ENCODE measurements at regions not wholly inside any gene's neighbourhood (a gene's known extent, or its start where the extent isn't known, plus 50 kb on each side); places are given as distances from the start of the nearest gene placed in this dataset.

DNA sequence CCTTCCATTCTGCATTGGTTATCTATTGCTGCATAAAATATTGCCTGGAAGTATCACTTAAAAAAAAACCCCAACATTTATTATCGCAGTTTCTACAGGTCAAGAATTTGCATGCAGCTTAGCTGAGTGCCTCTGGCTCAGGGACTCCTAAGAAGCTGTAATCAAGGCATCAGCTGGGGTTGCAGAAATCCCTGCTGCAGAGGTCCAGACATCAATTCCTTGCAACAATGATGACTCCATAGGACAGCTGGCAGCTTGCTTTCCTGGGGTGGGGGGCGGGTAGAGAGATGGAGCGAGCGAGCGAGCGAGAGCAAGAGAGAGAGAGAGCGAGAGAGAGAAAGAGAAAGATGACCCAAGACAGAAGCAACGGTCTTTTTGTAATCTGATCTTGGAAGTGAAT lies 308.1 kb downstream of the HAPSTR1 start:
- TF ChIP-seq, protein P1, sequence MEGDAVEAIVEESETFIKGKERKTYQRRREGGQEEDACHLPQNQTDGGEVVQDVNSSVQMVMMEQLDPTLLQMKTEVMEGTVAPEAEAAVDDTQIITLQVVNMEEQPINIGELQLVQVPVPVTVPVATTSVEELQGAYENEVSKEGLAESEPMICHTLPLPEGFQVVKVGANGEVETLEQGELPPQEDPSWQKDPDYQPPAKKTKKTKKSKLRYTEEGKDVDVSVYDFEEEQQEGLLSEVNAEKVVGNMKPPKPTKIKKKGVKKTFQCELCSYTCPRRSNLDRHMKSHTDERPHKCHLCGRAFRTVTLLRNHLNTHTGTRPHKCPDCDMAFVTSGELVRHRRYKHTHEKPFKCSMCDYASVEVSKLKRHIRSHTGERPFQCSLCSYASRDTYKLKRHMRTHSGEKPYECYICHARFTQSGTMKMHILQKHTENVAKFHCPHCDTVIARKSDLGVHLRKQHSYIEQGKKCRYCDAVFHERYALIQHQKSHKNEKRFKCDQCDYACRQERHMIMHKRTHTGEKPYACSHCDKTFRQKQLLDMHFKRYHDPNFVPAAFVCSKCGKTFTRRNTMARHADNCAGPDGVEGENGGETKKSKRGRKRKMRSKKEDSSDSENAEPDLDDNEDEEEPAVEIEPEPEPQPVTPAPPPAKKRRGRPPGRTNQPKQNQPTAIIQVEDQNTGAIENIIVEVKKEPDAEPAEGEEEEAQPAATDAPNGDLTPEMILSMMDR (IDR thresholded peaks at IDR 0.05; ENCODE audit: extremely low read depth, missing control alignments) = no peak

DNA sequence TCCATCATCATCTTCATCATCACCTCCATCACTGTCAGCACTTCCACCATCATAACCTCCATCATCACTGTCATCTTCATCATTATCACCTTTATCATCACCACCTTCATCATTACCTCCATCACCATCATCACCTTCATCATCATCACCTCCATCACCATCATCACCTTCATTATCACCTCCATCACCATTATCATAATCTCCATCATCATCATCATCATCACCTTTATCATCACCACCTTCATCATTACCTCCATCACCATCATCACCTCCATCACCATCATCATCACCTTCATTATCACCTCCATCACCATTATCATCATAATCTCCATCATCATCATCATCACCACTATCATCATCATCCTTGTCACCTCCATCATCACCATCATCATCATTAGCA lies 309.7 kb downstream of the HAPSTR1 start:
- TF ChIP-seq, protein P1 (IDR thresholded peaks at IDR 0.05; ENCODE audit: extremely low read depth, missing control alignments) = no peak
- no peak for DNase-seq (ENCODE audit: low spot score)

More for the DNA sequence above, 308.1 kb downstream of the HAPSTR1 start:
- no peak for DNase-seq (ENCODE audit: low spot score)

DNA sequence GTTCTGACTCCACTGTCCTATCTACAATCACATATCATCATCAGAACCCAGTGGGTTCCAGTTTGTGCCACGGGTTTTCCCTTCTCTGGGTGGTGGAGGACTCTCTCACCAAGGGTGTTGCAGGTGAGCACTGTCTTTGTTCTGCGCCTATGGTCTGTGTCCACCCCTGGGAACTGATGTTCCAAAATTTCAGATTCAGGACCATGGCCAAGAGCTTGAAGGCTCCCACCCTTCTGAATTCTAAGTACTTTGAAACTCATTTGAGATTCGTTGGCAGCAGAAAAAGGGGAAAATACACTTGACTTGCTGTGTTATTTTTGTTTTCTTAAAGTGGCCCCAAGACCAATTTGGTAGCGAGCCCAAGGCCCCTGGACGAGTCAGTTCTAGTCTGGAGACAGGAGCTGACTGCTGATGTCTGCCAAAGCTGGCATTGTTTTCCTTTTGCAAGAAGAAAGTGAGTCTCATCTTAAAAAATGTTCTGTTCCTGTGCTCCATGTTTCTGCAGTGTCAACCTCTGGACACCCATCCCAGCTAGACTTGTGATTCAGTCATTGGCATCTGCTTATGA lies 310.9 kb downstream of the HAPSTR1 start:
- TF ChIP-seq, protein P1 (IDR thresholded peaks at IDR 0.05; ENCODE audit: extremely low read depth, missing control alignments) = no peak
- no peak for DNase-seq (ENCODE audit: low spot score)

DNA sequence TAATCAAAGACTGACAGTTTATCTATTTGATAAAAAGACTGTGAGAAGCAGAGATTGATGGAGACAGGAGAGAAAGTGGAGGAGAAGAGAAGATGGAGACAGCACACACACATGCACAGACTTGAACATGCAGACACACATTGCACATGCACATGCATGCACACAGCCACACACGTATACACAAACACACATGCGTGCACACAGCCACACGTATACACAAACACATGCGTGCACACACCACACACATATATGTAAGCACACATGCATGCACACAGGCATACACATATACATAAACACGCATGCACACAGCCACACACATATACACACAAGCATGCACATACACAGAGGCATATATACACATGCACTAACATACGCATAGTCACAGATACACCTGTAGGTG lies 313.4 kb downstream of the HAPSTR1 start:
- DNase-seq (ENCODE audit: low spot score) = no peak
- TF ChIP-seq, protein P1 (IDR thresholded peaks at IDR 0.05; ENCODE audit: extremely low read depth, missing control alignments) = no peak

DNA sequence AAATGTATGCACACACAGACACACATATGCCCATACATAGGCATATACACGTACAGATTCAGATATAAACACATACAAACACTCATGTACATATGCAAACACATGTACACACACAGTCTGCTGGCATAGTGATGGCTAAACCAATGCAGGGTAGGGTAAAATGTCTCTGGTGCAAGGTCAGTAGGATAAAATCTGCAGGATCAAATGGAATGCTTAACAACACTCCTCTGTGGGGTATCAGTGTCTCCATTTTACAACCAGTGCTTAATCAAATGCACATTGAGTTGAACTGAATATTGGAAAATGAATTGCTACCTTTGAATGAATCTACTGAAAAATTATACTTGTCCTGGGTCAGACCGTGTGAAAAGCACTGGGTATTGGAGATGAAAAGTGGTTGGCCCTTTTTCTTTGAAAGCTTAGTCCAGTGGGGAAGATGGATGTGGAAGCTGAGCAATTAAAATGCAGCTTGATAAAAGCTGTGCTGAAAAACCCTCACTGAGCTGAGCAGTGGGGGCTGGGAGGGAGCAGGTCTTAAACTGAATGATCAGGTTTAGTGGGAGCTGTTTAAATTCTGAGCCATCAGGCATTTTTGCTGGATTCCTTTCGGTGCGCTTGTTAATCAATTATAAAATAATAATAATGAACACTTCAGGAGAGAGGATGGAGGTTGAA lies 314.7 kb downstream of the HAPSTR1 start:
- TF ChIP-seq, protein P1 (IDR thresholded peaks at IDR 0.05; ENCODE audit: extremely low read depth, missing control alignments) = no peak
- DNase-seq (ENCODE audit: low spot score) = no peak

DNA sequence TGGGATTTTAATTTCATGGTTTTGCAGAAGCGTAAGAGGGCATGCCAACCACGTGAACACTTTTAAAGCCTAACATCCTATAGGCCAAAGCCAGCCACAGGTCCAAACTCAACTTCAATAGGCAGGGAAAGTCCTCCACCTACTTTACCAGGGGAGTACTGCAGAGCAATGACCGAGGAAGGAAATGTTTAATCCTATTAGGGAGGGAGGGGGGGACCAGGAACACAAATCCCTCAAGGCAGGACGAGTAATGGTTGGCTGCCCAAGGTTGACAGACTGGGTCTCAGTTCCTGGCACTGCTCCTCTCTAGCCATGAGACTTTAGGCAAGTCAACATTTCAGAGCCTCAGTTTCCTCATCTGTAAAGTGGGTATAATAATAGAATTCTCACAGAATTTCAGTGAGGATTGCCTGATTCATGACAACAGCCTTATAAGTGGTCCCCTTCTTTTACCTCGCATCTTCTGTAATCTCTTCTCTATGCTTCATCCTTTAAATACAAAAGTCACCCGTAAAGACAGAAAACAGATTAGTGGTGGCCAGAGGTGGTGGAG lies 315.8 kb downstream of the HAPSTR1 start:
- TF ChIP-seq, protein P1 (IDR thresholded peaks at IDR 0.05; ENCODE audit: extremely low read depth, missing control alignments) = no peak
- DNase-seq (ENCODE audit: low spot score) = no peak

DNA sequence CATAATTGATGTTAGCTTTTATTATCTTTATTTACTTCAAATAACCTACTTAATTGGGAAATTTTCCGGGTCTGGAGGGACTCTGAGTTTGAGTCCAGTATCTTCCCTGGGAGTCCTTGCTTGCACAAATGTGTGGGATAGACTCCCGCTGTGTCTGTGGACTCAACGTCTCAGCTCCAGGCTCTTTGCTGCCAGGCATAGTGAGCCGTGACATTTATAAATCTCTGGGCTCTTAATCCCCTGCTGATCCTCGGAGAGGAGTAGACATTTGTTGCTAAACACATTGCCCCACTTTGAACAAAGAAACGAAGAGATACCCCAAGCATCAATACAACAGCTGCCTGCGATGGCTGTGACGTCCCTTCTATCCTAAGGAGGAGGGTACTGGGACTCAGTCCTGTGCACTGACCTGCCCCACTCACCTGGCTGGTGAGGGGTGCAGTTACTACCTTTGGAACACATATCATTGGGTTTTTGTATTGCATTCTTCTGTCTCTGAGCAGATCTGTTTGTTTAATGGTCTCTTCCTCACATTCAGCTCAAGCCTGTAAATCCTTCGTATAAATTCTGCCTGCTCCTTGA lies 316.9 kb downstream of the HAPSTR1 start:
- DNase-seq (ENCODE audit: low spot score) = no peak

More for the DNA sequence above, 316.9 kb downstream of the HAPSTR1 start:
- TF ChIP-seq, protein P1 (IDR thresholded peaks at IDR 0.05; ENCODE audit: extremely low read depth, missing control alignments) = no peak

Data from GM20000 (cell line).